Heart left ventricle (tissue), 16 donors: ENCODE measurements at regions not wholly inside any gene's neighbourhood (a gene's known extent, or its start where the extent isn't known, plus 50 kb on each side); places are given as distances from the start of the nearest gene placed in this dataset.

Experiments used
- ATAC-seq, 4 donors: fragments of 200-7000 bp; cut with Tn5 transposase; one replicate each; pipeline ENCODE4 v1.9.1; 2020 to 2022; ENCODE audit warnings: moderate library complexity in 4 of 4, mild to moderate bottlenecking in 3 of 4, moderate number of reproducible peaks in 1 of 4
- DNase-seq, 5 donors: peaks; one replicate each; pipeline ENCODE4 v3.0.0-alpha.2; 2020
- H3K27ac ChIP-seq, 12 donors: fragments of 200-600 bp; sonication (generic) in 4 of 12; one replicate each; pipeline versions ENCODE4 v1.5.0 to v1.8.0; 2016 to 2022; ENCODE audit warnings: mild to moderate bottlenecking in 2 of 12
- H3K27me3 ChIP-seq, 9 donors: fragments of 200-600 bp; sonication (generic) in 2 of 9; one replicate each; pipeline versions ENCODE4 v1.5.1 to v1.8.0; 2016 to 2022; ENCODE audit warnings: mild to moderate bottlenecking in 3 of 9
- H3K36me3 ChIP-seq, 9 donors: fragments of 200-600 bp; sonication (generic) in 2 of 9; one replicate each; pipeline versions ENCODE4 v1.5.0 to v1.8.0; 2018 to 2022; ENCODE audit warnings: mild to moderate bottlenecking in 2 of 9
- H3K4me1 ChIP-seq, 12 donors: fragments of 200-600 bp; sonication (generic) in 4 of 12; one replicate each; pipeline versions ENCODE4 v1.5.0 to v1.8.0; 2016 to 2022; ENCODE audit warnings: mild to moderate bottlenecking in 3 of 12
- H3K4me3 ChIP-seq, 12 donors: fragments of 200-600 bp; sonication (generic) in 4 of 12; one replicate each; pipeline versions ENCODE4 v1.5.0 to v1.8.0; 2017 to 2022; ENCODE audit warnings: mild to moderate bottlenecking in 9 of 12, moderate library complexity in 4 of 12
- H3K9me3 ChIP-seq, 12 donors: fragments of 200-600 bp; sonication (generic) in 4 of 12; one replicate each; pipeline versions ENCODE4 v1.5.0 to v1.8.0; 2016 to 2022; ENCODE audit warnings: mild to moderate bottlenecking in 1 of 12
- CTCF ChIP-seq, 12 donors: fragments of 200-600 bp; sonication (generic) in 4 of 12; IDR thresholded peaks; one replicate each; pipeline versions ENCODE4 v1.5.0 to v1.8.0; 2018 to 2022; ENCODE audit warnings: antibody characterized with exemption in 12 of 12, mild to moderate bottlenecking in 5 of 12
- POLR2A ChIP-seq, 2 donors: fragments of 450-650 bp; IDR thresholded peaks; one replicate each; pipeline ENCODE4 v1.6.1; 2017; ENCODE audit warnings: antibody characterized with exemption in 2 of 2, mild to moderate bottlenecking in 2 of 2, moderate library complexity in 2 of 2
- WGBS, 4 donors: extraction: QIAGEN DNeasy Blood & Tissue Kit in 2 of 4; methylation state at CpG; one replicate each; pipeline versions ENCODE4 v1.1.5 to v1.1.7; 2013 to 2018; 5-methylcytosine and 5-hydroxymethylcytosine counted together
- intact Hi-C, 10 donors: fragments of 100-400 bp; cut with DNase I; formaldehyde crosslinking; loops; one replicate each; pipeline versions ENCODE4 v1.11.1 to v1.14.2; 2022
- donor health status: ischemic (EF 13 %, LVEDD 7.1; RV severe dilation, severe dysfunction).
- donor health status: healthy with polysubstance abuse.
- donor health status: DM: no; HTN: yes; CAD: no.
- donor health status: DM: no; HTN: no; CAD: no.
- donor health status: ischemic (EF 25% LVEDD 6.9; RV normal size, moderate dysfunction).
- donor health status: ischemic (EF 25% LVEDD 5.7; RV mildly dilated, moderate dysfunction).
- donor health status: healthy.
- donor health status: DM: yes; HTN: yes; CAD: no.
- donor health status: ischemic (EF 35%, LVEDD 5.7; RV mildly dilated, moderate dysfunction).
- donor health status: nonischemic (EF 11% LVEDD 7.7; RV severe dilation, severe dysfunction).
- donor health status: DM: yes; HTN: yes; CAD: no.
- donor health status: PGD.
- donor health status: ischemic (EF 29% LVEDD 5.4; RV normal size, mild dysfunction).
- donor health status: nonischemic (EF 23%, LVEDD 6.1; RV moderate dilation, normal function).

- H3K4me1 ChIP-seq, result no peaks in the 10 kb centered on the region
- ATAC-seq (no peak), DNase-seq (no peak)
- TF ChIP-seq POLR2A (IDR thresholded peaks at IDR 0.05), result no peak
- no peak for TF ChIP-seq CTCF (IDR thresholded peaks at IDR 0.05)
- no peaks in the 10 kb centered on the region for H3K27me3 ChIP-seq
- no peak overlapping the region for H3K4me3 ChIP-seq
- intact Hi-C loops, result no loop called here
- WGBS, 4 donors, result 93 to 98% (median 95%) methylated on average over 1 of the region's 1 CpG
- H3K9me3 ChIP-seq, result no peaks in the 10 kb centered on the region
- H3K27ac ChIP-seq, result no peak overlapping the region
- no peaks in the 10 kb centered on the region for H3K36me3 ChIP-seq
Observed at GRCh38 chr2:144165599-144166250, 354.2 kb downstream of the ZEB2 start.

- TF ChIP-seq POLR2A (IDR thresholded peaks at IDR 0.05) (no peak), CTCF (IDR thresholded peaks at IDR 0.05) (no peak)
- 90 to 94% (median 92%) methylated on average over 1 to 2 of the region's 2 CpGs for WGBS, 4 donors
- intact Hi-C loops, result no loop called here
Observed at GRCh38 chr2:144163592-144163991, 356.3 kb downstream of the ZEB2 start.

GRCh38 chr2:144162652-144163051 lies 357.3 kb downstream of the ZEB2 start:
- H3K27ac ChIP-seq, result no peak overlapping the region
- 91% methylated on average over 5 of the region's 5 CpGs for WGBS, 4 donors
- no peak overlapping the region for H3K4me3 ChIP-seq
- no peak for TF ChIP-seq POLR2A (IDR thresholded peaks at IDR 0.05)
- TF ChIP-seq CTCF (IDR thresholded peaks at IDR 0.05), result peak in 11 of 12 donors; percentile 16 to 53 (median 39)
- H3K36me3 ChIP-seq, result no peaks in the 10 kb centered on the region
- no peaks in the 10 kb centered on the region for H3K4me1 ChIP-seq
- no peaks in the 10 kb centered on the region for H3K9me3 ChIP-seq
- DNase-seq (no peak), ATAC-seq (peak in 1 of 4 donors; percentile 43)
- intact Hi-C loops, result no loop called here
- H3K27me3 ChIP-seq, result no peaks in the 10 kb centered on the region

More at GRCh38 chr2:144163592-144163991, 356.3 kb downstream of the ZEB2 start:
- H3K4me3 ChIP-seq, result no peak overlapping the region
- DNase-seq (no peak), ATAC-seq (no peak)
- H3K4me1 ChIP-seq, result no peaks in the 10 kb centered on the region
- H3K36me3 ChIP-seq, result no peaks in the 10 kb centered on the region
- no peak overlapping the region for H3K27ac ChIP-seq
- no peaks in the 10 kb centered on the region for H3K9me3 ChIP-seq
- H3K27me3 ChIP-seq, result no peaks in the 10 kb centered on the region

GRCh38 chr2:144161061-144161460 lies 358.9 kb downstream of the ZEB2 start:
- H3K27ac ChIP-seq, result no peak overlapping the region
- TF ChIP-seq POLR2A (IDR thresholded peaks at IDR 0.05), result no peak
- TF ChIP-seq CTCF (IDR thresholded peaks at IDR 0.05), result no peak
- H3K36me3 ChIP-seq, result no peaks in the 10 kb centered on the region
- peaks cover 0 to 3% (median 0%) of the 10 kb centered on the region in 12 donors for H3K4me1 ChIP-seq
- H3K27me3 ChIP-seq, result no peaks in the 10 kb centered on the region
- ATAC-seq (no peak), DNase-seq (no peak)
- WGBS, 4 donors, result 87 to 97% (median 95%) methylated on average over 3 of the region's 3 CpGs
- no peak overlapping the region for H3K4me3 ChIP-seq
- no peaks in the 10 kb centered on the region for H3K9me3 ChIP-seq
- intact Hi-C loops, result no loop called here
